Activated B cell treated with CpG ODN at 0.5 μM for 24 hours (primary cell): ENCODE measurements at regions not wholly inside any gene's neighbourhood (a gene's known extent, or its start where the extent isn't known, plus 50 kb on each side); places are given as distances from the start of the nearest gene placed in this dataset.

Source experiments
- ATAC-seq: fragments of 200-7000 bp; cut with Tn5 transposase; one replicate; pipeline ENCODE4 v1.10.0; 2021; ENCODE audit warnings: low read depth, mild to moderate bottlenecking, moderate library complexity
- CTCF ChIA-PET: fragments of 350-600 bp; sonication (Branson Sonifier 250); formaldehyde crosslinking; loops from one replicate; lab custom pipeline; 2021; ENCODE audit warnings: antibody characterized with exemption; lab: Charles Lee
- POLR2A ChIA-PET: fragments of 350-600 bp; sonication (Branson Sonifier 250); formaldehyde crosslinking; loops from one replicate; lab custom pipeline; 2021; ENCODE audit warnings: antibody characterized with exemption; lab: Charles Lee
- DNase-seq: peaks from one replicate; pipeline ENCODE4 v3.0.0; 2022
- H3K27ac Mint-ChIP-seq: one replicate; pipeline ENCODE4 v1.8.0; 2020; ENCODE audit warnings: mixed read lengths
- H3K27me3 Mint-ChIP-seq: one replicate; pipeline ENCODE4 v1.8.0; 2021; ENCODE audit warnings: mixed read lengths
- H3K36me3 Mint-ChIP-seq: one replicate; pipeline ENCODE4 v1.8.0; 2021; ENCODE audit warnings: low read depth, mixed read lengths
- H3K4me1 Mint-ChIP-seq: one replicate; pipeline ENCODE4 v1.8.0; 2021; ENCODE audit warnings: mixed read lengths
- H3K4me3 Mint-ChIP-seq: one replicate; pipeline ENCODE4 v1.8.0; 2020; ENCODE audit warnings: mild to moderate bottlenecking, mixed read lengths
- H3K9me3 Mint-ChIP-seq: one replicate; pipeline ENCODE4 v1.8.0; 2020; ENCODE audit warnings: mixed read lengths
- CTCF ChIP-seq: fragments of 200-600 bp; IDR thresholded peaks from one replicate; pipeline ENCODE4 v1.8.0; 2022; ENCODE audit warnings: antibody characterized with exemption, mild to moderate bottlenecking
- intact Hi-C: fragments of 100-400 bp; cut with micrococcal nuclease; formaldehyde crosslinking; loops from one replicate; pipeline ENCODE4 v1.15.1; 2024

- no peak for DNase-seq
- TF ChIP-seq CTCF = no peak
- Mint-ChIP-seq H3K9me3 (no peaks in the 10 kb centered on the region), H3K27ac (no peak overlapping the region), H3K4me1 (no peaks in the 10 kb centered on the region), H3K36me3 (no peaks in the 10 kb centered on the region), H3K4me3 (no peak overlapping the region), H3K27me3 (no peaks in the 10 kb centered on the region)
- ChIA-PET POLR2A (no interaction called here), CTCF (no interaction called here)
- ATAC-seq = no peak
- intact Hi-C loops = no loop called here
These were observed 302.9 kb upstream of the ZMIZ1 start for GRCh38 chr10:78765726-78766335.

- no peaks in the 10 kb centered on the region for H3K4me1 Mint-ChIP-seq
- H3K27ac Mint-ChIP-seq = no peak overlapping the region
- no peak for TF ChIP-seq CTCF
- no peak overlapping the region for H3K4me3 Mint-ChIP-seq
- ChIA-PET CTCF (no interaction called here), POLR2A (no interaction called here)
- no peak for DNase-seq
- no peaks in the 10 kb centered on the region for H3K9me3 Mint-ChIP-seq
- no peaks in the 10 kb centered on the region for H3K27me3 Mint-ChIP-seq
- intact Hi-C loops = no loop called here
- ATAC-seq = no peak
- no peaks in the 10 kb centered on the region for H3K36me3 Mint-ChIP-seq
These were observed 302.2 kb upstream of the ZMIZ1 start for GRCh38 chr10:78766603-78767002.

GRCh38 chr10:78768041-78768835 is 300.5 kb upstream of the ZMIZ1 start:
- TF ChIP-seq CTCF = no peak
- POLR2A ChIA-PET = no interaction called here
- no peak overlapping the region for H3K4me3 Mint-ChIP-seq
- DNase-seq = no peak
- no peaks in the 10 kb centered on the region for H3K4me1 Mint-ChIP-seq
- H3K9me3 Mint-ChIP-seq = no peaks in the 10 kb centered on the region
- no peaks in the 10 kb centered on the region for H3K36me3 Mint-ChIP-seq
- H3K27me3 Mint-ChIP-seq = no peaks in the 10 kb centered on the region
- CTCF ChIA-PET = no interaction called here
- no peak for ATAC-seq
- intact Hi-C loops = no loop called here
- H3K27ac Mint-ChIP-seq = no peak overlapping the region

DNA sequence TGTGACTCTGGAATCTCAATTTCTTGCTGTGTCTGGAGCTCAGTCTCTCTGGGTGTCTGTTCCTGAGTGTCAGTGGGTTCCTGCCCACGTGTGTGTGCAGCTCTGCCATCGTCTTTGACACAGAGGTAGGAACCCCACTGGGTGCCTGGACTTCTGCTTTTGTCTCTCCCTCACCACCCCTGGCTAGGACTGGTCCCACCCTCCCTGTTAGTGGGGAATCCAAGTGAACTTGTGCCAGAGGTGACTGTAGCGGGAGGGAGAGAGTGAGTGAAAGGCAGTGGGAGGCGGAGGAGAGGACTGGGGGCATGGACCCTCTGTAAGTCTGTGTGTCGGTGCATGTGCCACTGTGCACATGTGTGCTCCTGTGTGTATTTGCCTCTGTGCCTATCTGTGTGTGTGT is 299.9 kb upstream of the ZMIZ1 start:
- POLR2A ChIA-PET = no interaction called here
- DNase-seq (no peak), ATAC-seq (no peak)
- no peaks in the 10 kb centered on the region for H3K36me3 Mint-ChIP-seq
- TF ChIP-seq CTCF = no peak
- no peaks in the 10 kb centered on the region for H3K4me1 Mint-ChIP-seq
- H3K27ac Mint-ChIP-seq = no peak overlapping the region
- CTCF ChIA-PET = no interaction called here
- no peaks in the 10 kb centered on the region for H3K9me3 Mint-ChIP-seq
- no peak overlapping the region for H3K4me3 Mint-ChIP-seq
- no peaks in the 10 kb centered on the region for H3K27me3 Mint-ChIP-seq
- intact Hi-C loops = no loop called here

GRCh38 chr10:78769526-78769925 is 299.2 kb upstream of the ZMIZ1 start:
- POLR2A ChIA-PET = interaction anchor here (0.6 kb wide), 1 partner anchor 424 kb away, joined by 8 read pairs; no protein-coding TSS in a partner anchor
- intact Hi-C loops = no loop called here
- no peaks in the 10 kb centered on the region for H3K27me3 Mint-ChIP-seq
- H3K4me3 Mint-ChIP-seq = no peak overlapping the region
- TF ChIP-seq CTCF = no peak
- CTCF ChIA-PET = no interaction called here
- H3K36me3 Mint-ChIP-seq = no peaks in the 10 kb centered on the region
- DNase-seq (no peak), ATAC-seq (no peak)
- no peak overlapping the region for H3K27ac Mint-ChIP-seq
- no peaks in the 10 kb centered on the region for H3K4me1 Mint-ChIP-seq
- H3K9me3 Mint-ChIP-seq = no peaks in the 10 kb centered on the region
